ENCODE measurements at regions not wholly inside any gene's neighbourhood (a gene's known extent, or its start where the extent isn't known, plus 50 kb on each side); places are given as distances from the start of the nearest gene placed in this dataset.

DNA sequence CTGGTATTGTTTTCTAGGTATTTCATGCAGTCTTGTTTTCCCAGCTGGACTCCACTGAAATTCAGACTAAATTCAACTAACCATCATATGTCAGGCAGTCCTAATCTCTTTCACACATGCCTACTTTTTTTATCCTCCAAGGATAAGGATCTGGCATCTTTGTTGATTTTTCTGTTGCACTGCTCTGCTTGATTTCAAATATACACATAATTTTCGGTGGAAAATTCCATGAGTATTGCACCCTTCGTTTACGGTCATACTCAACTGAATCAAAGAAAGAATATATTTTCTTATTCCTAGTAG lies 64.8 kb upstream of the UNC93A start:
- TF ChIP-seq, protein P1, sequence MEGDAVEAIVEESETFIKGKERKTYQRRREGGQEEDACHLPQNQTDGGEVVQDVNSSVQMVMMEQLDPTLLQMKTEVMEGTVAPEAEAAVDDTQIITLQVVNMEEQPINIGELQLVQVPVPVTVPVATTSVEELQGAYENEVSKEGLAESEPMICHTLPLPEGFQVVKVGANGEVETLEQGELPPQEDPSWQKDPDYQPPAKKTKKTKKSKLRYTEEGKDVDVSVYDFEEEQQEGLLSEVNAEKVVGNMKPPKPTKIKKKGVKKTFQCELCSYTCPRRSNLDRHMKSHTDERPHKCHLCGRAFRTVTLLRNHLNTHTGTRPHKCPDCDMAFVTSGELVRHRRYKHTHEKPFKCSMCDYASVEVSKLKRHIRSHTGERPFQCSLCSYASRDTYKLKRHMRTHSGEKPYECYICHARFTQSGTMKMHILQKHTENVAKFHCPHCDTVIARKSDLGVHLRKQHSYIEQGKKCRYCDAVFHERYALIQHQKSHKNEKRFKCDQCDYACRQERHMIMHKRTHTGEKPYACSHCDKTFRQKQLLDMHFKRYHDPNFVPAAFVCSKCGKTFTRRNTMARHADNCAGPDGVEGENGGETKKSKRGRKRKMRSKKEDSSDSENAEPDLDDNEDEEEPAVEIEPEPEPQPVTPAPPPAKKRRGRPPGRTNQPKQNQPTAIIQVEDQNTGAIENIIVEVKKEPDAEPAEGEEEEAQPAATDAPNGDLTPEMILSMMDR (IDR thresholded peaks at IDR 0.05; ENCODE audit: insufficient read depth, low read length, missing control alignments): no peak
- ChIA-PET POLR2A (no interaction called here), CTCF (no interaction called here)
- no peak for DNase-seq (ENCODE audit: low read depth, low spot score)
- no peak overlapping the region for H3K4me3 ChIP-seq (ENCODE audit: low read depth, low read length)

- H3K4me3 ChIP-seq (ENCODE audit: low read depth, low read length): no peak overlapping the region
- ChIA-PET CTCF (no interaction called here), POLR2A (no interaction called here)
- TF ChIP-seq, protein P1 (IDR thresholded peaks at IDR 0.05; ENCODE audit: insufficient read depth, low read length, missing control alignments): no peak
- DNase-seq (ENCODE audit: low read depth, low spot score): no peak
Observed at GRCh38 chr6:167226791-167227190, 64.3 kb upstream of the UNC93A start.

GRCh38 chr6:167227984-167228383 lies 63.1 kb upstream of the UNC93A start:
- ChIA-PET POLR2A (no interaction called here), CTCF (no interaction called here)
- DNase-seq (ENCODE audit: low read depth, low spot score): no peak
- H3K4me3 ChIP-seq (ENCODE audit: low read depth, low read length): no peak overlapping the region
- TF ChIP-seq, protein P1 (IDR thresholded peaks at IDR 0.05; ENCODE audit: insufficient read depth, low read length, missing control alignments): no peak

DNA sequence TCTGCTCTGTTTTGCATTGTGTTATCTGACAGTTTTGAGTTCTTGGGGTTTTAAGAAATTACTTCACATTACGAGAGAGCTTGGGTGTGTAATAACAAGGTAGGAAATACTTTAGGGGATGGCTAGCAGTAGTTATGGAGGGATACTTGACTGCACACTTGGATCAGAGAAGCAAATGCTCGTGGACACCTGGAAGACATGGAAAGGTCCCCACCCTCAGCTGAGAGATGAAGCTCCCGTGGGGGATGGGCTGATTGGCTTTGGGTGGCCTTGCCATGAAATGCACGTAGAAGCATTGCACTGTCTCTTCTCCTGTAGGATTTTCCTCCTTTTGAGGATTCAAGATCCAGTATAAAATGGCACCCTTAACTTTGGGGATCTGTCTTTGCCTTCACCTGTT lies 61.5 kb upstream of the UNC93A start:
- TF ChIP-seq, protein P1 (IDR thresholded peaks at IDR 0.05; ENCODE audit: insufficient read depth, low read length, missing control alignments): no peak

GRCh38 chr6:167230288-167230687 lies 60.8 kb upstream of the UNC93A start:
- no peak for DNase-seq (ENCODE audit: low read depth, low spot score)
- H3K4me3 ChIP-seq (ENCODE audit: low read depth, low read length): no peak overlapping the region
- ChIA-PET POLR2A (no interaction called here), CTCF (interaction anchor here (0.9 kb wide), 1 partner anchor 669 kb away, joined by 4 read pairs; no protein-coding TSS in a partner anchor)
- TF ChIP-seq, protein P1 (IDR thresholded peaks at IDR 0.05; ENCODE audit: insufficient read depth, low read length, missing control alignments): no peak

More for the DNA sequence above, 61.5 kb upstream of the UNC93A start:
- CTCF ChIA-PET: no interaction called here
- no peak overlapping the region for H3K4me3 ChIP-seq (ENCODE audit: low read depth, low read length)
- DNase-seq (ENCODE audit: low read depth, low spot score): no peak
- POLR2A ChIA-PET: no interaction called here

DNA sequence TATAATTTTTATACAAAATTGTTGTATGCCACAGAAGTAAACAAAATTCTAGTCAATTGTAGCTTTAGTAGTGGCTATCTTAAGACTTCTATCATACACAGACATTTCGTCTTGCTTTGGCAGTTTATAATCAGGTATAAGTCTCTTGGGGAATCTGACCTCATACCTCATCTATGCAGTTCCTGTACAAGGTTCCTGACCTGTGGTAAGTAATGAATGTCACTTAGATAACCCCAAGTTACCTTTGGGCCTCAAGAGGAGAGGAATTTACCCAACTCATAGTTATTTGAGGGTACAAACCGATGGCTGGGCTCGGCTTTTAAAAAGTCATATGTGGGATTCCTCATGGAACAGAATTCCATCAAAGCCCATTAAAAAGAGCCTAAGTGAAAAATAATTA lies 58.8 kb upstream of the UNC93A start:
- ChIA-PET CTCF (no interaction called here), POLR2A (no interaction called here)
- no peak for DNase-seq (ENCODE audit: low read depth, low spot score)
- TF ChIP-seq, protein P1 (IDR thresholded peaks at IDR 0.05; ENCODE audit: insufficient read depth, low read length, missing control alignments): no peak
- H3K4me3 ChIP-seq (ENCODE audit: low read depth, low read length): no peak overlapping the region
